Neutrophil (primary cell): ENCODE measurements at regions not wholly inside any gene's neighbourhood (a gene's known extent, or its start where the extent isn't known, plus 50 kb on each side); places are given as distances from the start of the nearest gene placed in this dataset.
A peak's percentile ranks its signal among the peaks of the same experiment; 100 is the strongest.

Experiments
- H3K27ac ChIP-seq: fragments of 200-600 bp; sonication (generic); 2 replicates; pipeline ENCODE4 v1.5.1; 2016; ENCODE audit warnings: mild to moderate bottlenecking, moderate library complexity
- H3K27me3 ChIP-seq: fragments of 200-600 bp; sonication (generic); 2 replicates; pipeline ENCODE4 v1.6.0; 2016; ENCODE audit warnings: mild to moderate bottlenecking
- H3K36me3 ChIP-seq: fragments of 200-600 bp; sonication (generic); 2 replicates; pipeline ENCODE4 v1.5.1; 2017
- H3K4me1 ChIP-seq, 2 experiments: fragments of 200-600 bp in 1 of 2; sonication (generic) in 1 of 2; 1 replicate in 1 of 2; 2 replicates in 1 of 2; pipeline versions ENCODE4 v1.5.1 to v1.6.1; 2013 to 2016; ENCODE audit warnings: low read depth in 1 of 2, low read length in 1 of 2, mild to moderate bottlenecking in 1 of 2, moderate library complexity in 1 of 2; ENCODE audit not compliant: control insufficient read depth in 1 of 2, insufficient read depth in 1 of 2
- H3K4me3 ChIP-seq, 2 experiments: fragments of 200-600 bp in 1 of 2; sonication (generic) in 1 of 2; 1 replicate in 1 of 2; 2 replicates in 1 of 2; pipeline ENCODE4 v1.5.1; 2013 to 2016; ENCODE audit warnings: low read depth in 1 of 2, low read length in 1 of 2, mild to moderate bottlenecking in 1 of 2, moderate library complexity in 1 of 2
- H3K9me3 ChIP-seq: fragments of 200-600 bp; sonication (generic); 2 replicates; pipeline ENCODE4 v1.5.1; 2016
- CTCF ChIP-seq: fragments of 200-600 bp; sonication (generic); IDR thresholded peaks from 2 replicates; pipeline ENCODE4 v1.5.1; 2016; ENCODE audit warnings: antibody characterized with exemption

GRCh38 chr6:144768551-144769075, 483.5 kb downstream of the UTRN start:
- H3K36me3 ChIP-seq, result peaks cover 6% of the 10 kb centered on the region
- no peaks in the 10 kb centered on the region for H3K4me1 ChIP-seq
- no peak overlapping the region for H3K4me3 ChIP-seq
- no peak overlapping the region for H3K27ac ChIP-seq
- TF ChIP-seq CTCF, result no peak
- H3K9me3 ChIP-seq, result no peaks in the 10 kb centered on the region
- no peaks in the 10 kb centered on the region for H3K27me3 ChIP-seq

GRCh38 chr6:144769142-144769541, 484.0 kb downstream of the UTRN start:
- no peak overlapping the region for H3K4me3 ChIP-seq
- H3K36me3 ChIP-seq, result peaks cover 6% of the 10 kb centered on the region
- no peaks in the 10 kb centered on the region for H3K4me1 ChIP-seq
- no peak overlapping the region for H3K27ac ChIP-seq
- no peak for TF ChIP-seq CTCF
- no peaks in the 10 kb centered on the region for H3K27me3 ChIP-seq
- H3K9me3 ChIP-seq, result no peaks in the 10 kb centered on the region

GRCh38 chr6:144776031-144776819, 491.1 kb downstream of the UTRN start:
- H3K27me3 ChIP-seq, result no peaks in the 10 kb centered on the region
- TF ChIP-seq CTCF, result no peak
- H3K36me3 ChIP-seq, result peaks cover 6% of the 10 kb centered on the region
- peaks cover 38 to 47% of the 10 kb centered on the region in 2 experiments for H3K4me1 ChIP-seq
- no peak overlapping the region for H3K4me3 ChIP-seq
- no peaks in the 10 kb centered on the region for H3K9me3 ChIP-seq
- H3K27ac ChIP-seq, result peak overlapping the region; percentile 53

GRCh38 chr6:144777249-144777648, 492.1 kb downstream of the UTRN start:
- no peaks in the 10 kb centered on the region for H3K27me3 ChIP-seq
- no peak overlapping the region for H3K4me3 ChIP-seq
- peak overlapping the region; percentile 61 for H3K27ac ChIP-seq
- no peaks in the 10 kb centered on the region for H3K9me3 ChIP-seq
- TF ChIP-seq CTCF, result no peak
- H3K36me3 ChIP-seq, result peaks cover 3% of the 10 kb centered on the region
- peaks cover 38 to 47% of the 10 kb centered on the region in 2 experiments for H3K4me1 ChIP-seq

- Histone ChIP-seq H3K4me3 (no peak overlapping the region), H3K4me1 (peaks cover 38 to 47% of the 10 kb centered on the region in 2 experiments), H3K36me3 (no peaks in the 10 kb centered on the region), H3K9me3 (no peaks in the 10 kb centered on the region), H3K27me3 (no peaks in the 10 kb centered on the region), H3K27ac (peak overlapping the region; percentile 61)
- no peak for TF ChIP-seq CTCF
These were observed 492.9 kb downstream of the UTRN start for GRCh38 chr6:144778056-144778455.
